GM12878 (cell line): ENCODE measurements at regions not wholly inside any gene's neighbourhood (a gene's known extent, or its start where the extent isn't known, plus 50 kb on each side); places are given as distances from the start of the nearest gene placed in this dataset.
A peak's percentile ranks its signal among the peaks of the same experiment; 100 is the strongest.

Experiments used
- ATAC-seq: fragments of 200-7000 bp; cut with Tn5 transposase; 3 replicates; pipeline ENCODE4 v1.9.1; 2020; ENCODE audit warnings: mild to moderate bottlenecking, moderate library complexity
- BruUV-seq: library from RNA; stranded (reverse); fragments of 400-500 nt; replicated peaks from 2 replicates; lab custom pipeline; 2021; lab: Mats Ljungman, UMichigan
- CTCF ChIA-PET: fragments of 300-600 bp; sonication (Branson Sonifier 250); formaldehyde crosslinking; extraction: SDS; loops from one replicate; lab custom pipeline; 2021; ENCODE audit warnings: inconsistent platforms; lab: Yijun Ruan, JAX
- POLR2A ChIA-PET: fragments of 350-600 bp; formaldehyde crosslinking; extraction: SDS; loops from one replicate; lab custom pipeline; 2021; ENCODE audit warnings: inconsistent platforms; lab: Charles Lee
- RAD21 ChIA-PET: fragments of 300-600 bp; sonication (Branson Sonifier 250); formaldehyde crosslinking; loops from one replicate; lab custom pipeline; 2023; ENCODE audit warnings: antibody characterized with exemption; ENCODE audit not compliant: unreplicated experiment; lab: Charles Lee
- SMC1A ChIA-PET: fragments of 300-600 bp; sonication (Branson Sonifier 250); formaldehyde crosslinking; loops from one replicate; lab custom pipeline; 2023; ENCODE audit not compliant: unreplicated experiment, uncharacterized antibody; lab: Charles Lee
- DNase-seq: peaks from one replicate; pipeline ENCODE4 v3.0.0-alpha.2; 2011; ENCODE audit warnings: low read depth, low spot score
- FAIRE-seq: peaks from 3 replicates; lab custom pipeline; 2011; peaks lifted over from hg19 to GRCh38; lab: Jason Lieb, UNC
- H2AFZ ChIP-seq: 2 replicates; pipeline ENCODE4 v1.6.0; 2011; ENCODE audit warnings: low read depth, low read length, control low read depth; ENCODE audit not compliant: control insufficient read depth
- H3K27ac ChIP-seq: 2 replicates; pipeline ENCODE4 v1.5.1; 2011; ENCODE audit warnings: control low read depth; ENCODE audit not compliant: control insufficient read depth, insufficient read depth
- H3K27me3 ChIP-seq, 2 experiments: replicated peaks in 1 of 2; 2 replicates each; pipeline versions ENCODE4 v1.6.0 to v1.6.1; 2011; ENCODE audit warnings: low read length in 1 of 2; ENCODE audit not compliant: control insufficient read depth in 2 of 2, insufficient read depth in 2 of 2
- H3K36me3 ChIP-seq, 2 experiments: 2 replicates each; pipeline ENCODE4 v1.5.1; 2011; ENCODE audit warnings: low read length in 1 of 2; ENCODE audit not compliant: control insufficient read depth in 2 of 2, insufficient read depth in 2 of 2
- H3K4me1 ChIP-seq: 2 replicates; pipeline ENCODE4 v1.6.1; 2011; ENCODE audit warnings: mild to moderate bottlenecking, low read length, moderate library complexity, mixed read lengths; ENCODE audit not compliant: control insufficient read depth, insufficient read depth
- H3K4me2 ChIP-seq: 2 replicates; pipeline ENCODE4 v1.6.0; 2011; ENCODE audit warnings: control low read depth; ENCODE audit not compliant: control insufficient read depth, insufficient read depth
- H3K4me3 ChIP-seq: fragments of 200-600 bp; sonication (generic); 2 replicates; pipeline ENCODE4 v1.5.1; 2016
- H3K79me2 ChIP-seq: 2 replicates; pipeline ENCODE4 v1.6.0; 2011; ENCODE audit warnings: low read length; ENCODE audit not compliant: control insufficient read depth, insufficient read depth
- H3K9ac ChIP-seq: 2 replicates; pipeline ENCODE4 v1.8.0; 2011; ENCODE audit warnings: low read length, control low read depth, mixed read lengths; ENCODE audit not compliant: control insufficient read depth, insufficient read depth
- H3K9me3 ChIP-seq: replicated peaks from 3 replicates; pipeline ENCODE4 v1.5.1; 2011; ENCODE audit warnings: mild to moderate bottlenecking, low read length; ENCODE audit not compliant: control insufficient read depth, insufficient read depth
- H4K20me1 ChIP-seq: 2 replicates; pipeline ENCODE4 v1.6.0; 2011; ENCODE audit not compliant: control insufficient read depth, insufficient read depth
- ATF7 ChIP-seq: fragments of 450-650 bp; IDR thresholded peaks from 2 replicates; pipeline ENCODE4 v1.6.1; 2016; ENCODE audit warnings: low read depth, mild to moderate bottlenecking
- BHLHE40 ChIP-seq, 2 experiments: fragments of 450-650 bp in 1 of 2; IDR thresholded peaks; 2 replicates each; pipeline ENCODE4 v1.6.1; 2011 to 2017; ENCODE audit warnings: low read depth in 2 of 2, borderline replicate concordance in 1 of 2, improper control_type of control experiment in 1 of 2, low read length in 1 of 2, mild to moderate bottlenecking in 1 of 2
- DPF2 ChIP-seq: fragments of 450-650 bp; IDR thresholded peaks from 2 replicates; pipeline ENCODE4 v1.6.1; 2017; ENCODE audit warnings: mild to moderate bottlenecking
- EZH2 ChIP-seq: IDR thresholded peaks from 2 replicates; pipeline ENCODE4 v1.6.1; 2012; ENCODE audit warnings: low read depth, mild to moderate bottlenecking, control low read depth, inconsistent platforms, low read length, borderline replicate concordance; ENCODE audit not compliant: control insufficient read depth
- FOXM1 ChIP-seq: IDR thresholded peaks from 2 replicates; pipeline ENCODE4 v1.6.1; 2012; ENCODE audit warnings: low read depth, mild to moderate bottlenecking, inconsistent platforms, low read length, moderate library complexity
- GATAD2B ChIP-seq: fragments of 450-650 bp; conservative IDR thresholded peaks from 2 replicates; pipeline ENCODE4 v1.6.1; 2017; ENCODE audit warnings: low read depth, mild to moderate bottlenecking, moderate library complexity
- MTA2 ChIP-seq: fragments of 450-650 bp; IDR thresholded peaks from 2 replicates; pipeline ENCODE4 v1.6.1; 2016; ENCODE audit warnings: low read depth, mild to moderate bottlenecking, moderate library complexity
- NFXL1 ChIP-seq: fragments of 450-650 bp; IDR thresholded peaks from 2 replicates; pipeline ENCODE4 v1.6.1; 2017; ENCODE audit warnings: antibody characterized with exemption, mild to moderate bottlenecking, borderline replicate concordance
- NFYB ChIP-seq: IDR thresholded peaks from 2 replicates; pipeline ENCODE4 v1.6.1; 2011; ENCODE audit warnings: low read depth, mild to moderate bottlenecking, low read length, improper control_type of control experiment, moderate library complexity; ENCODE audit not compliant: insufficient read depth
- RCOR1 ChIP-seq: conservative IDR thresholded peaks from 2 replicates; pipeline ENCODE4 v1.6.1; 2012; ENCODE audit warnings: low read depth, low read length, improper control_type of control experiment
- SMARCA5 ChIP-seq: fragments of 450-650 bp; IDR thresholded peaks from 2 replicates; pipeline ENCODE4 v1.6.1; 2017; ENCODE audit warnings: mild to moderate bottlenecking
- SREBF2 ChIP-seq: IDR thresholded peaks from 2 replicates; pipeline ENCODE4 v1.6.1; 2012; ENCODE audit warnings: mild to moderate bottlenecking, low read length
- SUPT20H ChIP-seq: IDR thresholded peaks from 2 replicates; pipeline ENCODE4 v1.6.1; 2011; ENCODE audit warnings: low read depth, mild to moderate bottlenecking, low read length, moderate library complexity, borderline replicate concordance; ENCODE audit not compliant: control insufficient read depth
- TCF7 ChIP-seq: IDR thresholded peaks from 2 replicates; pipeline ENCODE4 v1.6.1; 2014; ENCODE audit warnings: antibody characterized with exemption, borderline replicate concordance
- ZSCAN29 ChIP-seq: fragments of 450-650 bp; IDR thresholded peaks from 2 replicates; pipeline ENCODE4 v1.6.1; 2017; ENCODE audit warnings: mild to moderate bottlenecking, moderate library complexity
- WGBS: methylation state at CpG from one replicate; pipeline ENCODE4 v1.1.6; 2016; ENCODE audit warnings: low lambda C conversion rate; ENCODE audit not compliant: insufficient replicate concordance, insufficient coverage; ENCODE audit errors: missing lambda C conversion rate; 5-methylcytosine and 5-hydroxymethylcytosine counted together
- in situ Hi-C: fragments of 300-500 bp; cut with MboI; formaldehyde crosslinking; loops from 9 replicates; pipeline ENCODE4 v1.14.3; 2018; ENCODE audit warnings: mixed read lengths
- intact Hi-C: fragments of 100-400 bp; cut with micrococcal nuclease; formaldehyde crosslinking; loops from one replicate; pipeline ENCODE4 v1.14.2; 2022; ENCODE audit not compliant: unreplicated experiment
- TF ChIP-seq, protein P1 (sequence below): fragments of 450-650 bp; IDR thresholded peaks from 2 replicates; pipeline ENCODE4 v1.6.1; 2018; ENCODE audit warnings: mild to moderate bottlenecking, low read depth, moderate library complexity; ENCODE audit not compliant: partially characterized antibody
- TF ChIP-seq, protein P2 (sequence below): fragments of 450-650 bp; IDR thresholded peaks from 2 replicates; pipeline ENCODE4 v1.6.1; 2017; ENCODE audit warnings: borderline replicate concordance
- TF ChIP-seq, protein P3 (sequence below): IDR thresholded peaks from 2 replicates; pipeline ENCODE4 v1.6.1; 2011; ENCODE audit warnings: mild to moderate bottlenecking, low read depth, low read length, moderate library complexity; ENCODE audit not compliant: insufficient replicate concordance

DNA sequence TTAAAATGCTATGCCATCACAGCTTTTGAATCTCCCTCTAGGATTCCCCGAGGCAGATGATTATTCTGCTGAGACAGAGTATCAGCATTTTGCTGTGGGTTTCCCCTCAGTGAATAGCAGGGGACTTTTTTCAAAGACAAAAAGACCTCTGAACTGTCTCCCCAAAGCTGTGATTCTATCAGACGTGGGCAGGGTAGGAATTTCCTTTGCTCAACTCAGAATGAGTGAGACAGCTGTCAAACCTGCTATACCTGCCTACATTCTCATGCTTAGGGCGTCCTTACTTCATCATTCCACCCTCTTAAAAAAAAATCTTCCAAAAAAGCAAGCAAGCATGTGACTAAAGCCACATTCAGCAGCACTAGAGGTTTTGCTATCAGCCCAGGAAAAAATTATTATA, 147.6 kb upstream of the FAM83B start:
- intact Hi-C loops (no loop called here), in situ Hi-C loops (no loop called here)
- ChIA-PET CTCF (interaction anchor here (1.5 to 17.4 kb wide), 4 partner anchors 11 to 293 kb away, joined by 5 to 183 read pairs (median 12); no protein-coding TSS in a partner anchor), RAD21 (interaction anchor here (2.5 to 4.1 kb wide), 4 partner anchors 11 to 38 kb away, joined by 7 to 28 read pairs (median 13); no protein-coding TSS in a partner anchor), POLR2A (no interaction called here), SMC1A (interaction anchor here (0.9 to 5.4 kb wide), 5 partner anchors 10 to 108 kb away, joined by 3 to 23 read pairs (median 3); no protein-coding TSS in a partner anchor)
- Histone ChIP-seq H3K4me1 (no peaks in the 10 kb centered on the region), H3K4me2 (no peak overlapping the region; the same call in 1 of the 2 replicates), H3K79me2 (no peaks in the 10 kb centered on the region), H3K9ac (no peak overlapping the region), H3K9me3 (no peaks in the 10 kb centered on the region), H2AFZ (no peak overlapping the region), H3K36me3 (no peaks in the 10 kb centered on the region), H3K27me3 (no peaks in the 10 kb centered on the region), H3K4me3 (no peak overlapping the region), H3K27ac (no peak overlapping the region), H4K20me1 (no peaks in the 10 kb centered on the region)
- DNase-seq: peak; percentile 26
- FAIRE-seq: no peak
- 0% methylated on average over 3 of the region's 3 CpGs for WGBS
- ATAC-seq: peak; percentile 84
- BruUV-seq: no TSS peak
- TF ChIP-seq SREBF2 (no peak), SMARCA5 (no peak), SUPT20H (no peak), BHLHE40 (IDR thresholded peaks at IDR 0.05; ENCODE audit: borderline replicate concordance in 1 of 2, low read depth in 2 of 2, low read length in 1 of 2) (peak in 1 of 2 experiments; percentile 36; a peak in 1 of 4 replicates), MTA2 (no peak), GATAD2B (no peak), NFYB (no peak), ZSCAN29 (no peak), RCOR1 (no peak), DPF2 (peak; percentile 23; the same call in 1 of the 2 replicates), NFXL1 (no peak), ATF7 (peak; percentile 47; the same call in 1 of the 2 replicates), TCF7 (no peak), FOXM1 (0 out of 2 replicates have a peak, but pooled peaks have one; percentile 16), EZH2 (no peak)
- TF ChIP-seq, protein P1, sequence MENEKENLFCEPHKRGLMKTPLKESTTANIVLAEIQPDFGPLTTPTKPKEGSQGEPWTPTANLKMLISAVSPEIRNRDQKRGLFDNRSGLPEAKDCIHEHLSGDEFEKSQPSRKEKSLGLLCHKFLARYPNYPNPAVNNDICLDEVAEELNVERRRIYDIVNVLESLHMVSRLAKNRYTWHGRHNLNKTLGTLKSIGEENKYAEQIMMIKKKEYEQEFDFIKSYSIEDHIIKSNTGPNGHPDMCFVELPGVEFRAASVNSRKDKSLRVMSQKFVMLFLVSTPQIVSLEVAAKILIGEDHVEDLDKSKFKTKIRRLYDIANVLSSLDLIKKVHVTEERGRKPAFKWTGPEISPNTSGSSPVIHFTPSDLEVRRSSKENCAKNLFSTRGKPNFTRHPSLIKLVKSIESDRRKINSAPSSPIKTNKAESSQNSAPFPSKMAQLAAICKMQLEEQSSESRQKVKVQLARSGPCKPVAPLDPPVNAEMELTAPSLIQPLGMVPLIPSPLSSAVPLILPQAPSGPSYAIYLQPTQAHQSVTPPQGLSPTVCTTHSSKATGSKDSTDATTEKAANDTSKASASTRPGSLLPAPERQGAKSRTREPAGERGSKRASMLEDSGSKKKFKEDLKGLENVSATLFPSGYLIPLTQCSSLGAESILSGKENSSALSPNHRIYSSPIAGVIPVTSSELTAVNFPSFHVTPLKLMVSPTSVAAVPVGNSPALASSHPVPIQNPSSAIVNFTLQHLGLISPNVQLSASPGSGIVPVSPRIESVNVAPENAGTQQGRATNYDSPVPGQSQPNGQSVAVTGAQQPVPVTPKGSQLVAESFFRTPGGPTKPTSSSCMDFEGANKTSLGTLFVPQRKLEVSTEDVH: no peak
- TF ChIP-seq, protein P2, sequence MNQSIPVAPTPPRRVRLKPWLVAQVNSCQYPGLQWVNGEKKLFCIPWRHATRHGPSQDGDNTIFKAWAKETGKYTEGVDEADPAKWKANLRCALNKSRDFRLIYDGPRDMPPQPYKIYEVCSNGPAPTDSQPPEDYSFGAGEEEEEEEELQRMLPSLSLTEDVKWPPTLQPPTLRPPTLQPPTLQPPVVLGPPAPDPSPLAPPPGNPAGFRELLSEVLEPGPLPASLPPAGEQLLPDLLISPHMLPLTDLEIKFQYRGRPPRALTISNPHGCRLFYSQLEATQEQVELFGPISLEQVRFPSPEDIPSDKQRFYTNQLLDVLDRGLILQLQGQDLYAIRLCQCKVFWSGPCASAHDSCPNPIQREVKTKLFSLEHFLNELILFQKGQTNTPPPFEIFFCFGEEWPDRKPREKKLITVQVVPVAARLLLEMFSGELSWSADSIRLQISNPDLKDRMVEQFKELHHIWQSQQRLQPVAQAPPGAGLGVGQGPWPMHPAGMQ: no peak
- TF ChIP-seq, protein P3, sequence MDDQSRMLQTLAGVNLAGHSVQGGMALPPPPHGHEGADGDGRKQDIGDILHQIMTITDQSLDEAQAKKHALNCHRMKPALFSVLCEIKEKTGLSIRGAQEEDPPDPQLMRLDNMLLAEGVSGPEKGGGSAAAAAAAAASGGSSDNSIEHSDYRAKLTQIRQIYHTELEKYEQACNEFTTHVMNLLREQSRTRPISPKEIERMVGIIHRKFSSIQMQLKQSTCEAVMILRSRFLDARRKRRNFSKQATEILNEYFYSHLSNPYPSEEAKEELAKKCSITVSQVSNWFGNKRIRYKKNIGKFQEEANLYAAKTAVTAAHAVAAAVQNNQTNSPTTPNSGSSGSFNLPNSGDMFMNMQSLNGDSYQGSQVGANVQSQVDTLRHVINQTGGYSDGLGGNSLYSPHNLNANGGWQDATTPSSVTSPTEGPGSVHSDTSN: no peak
